HL-60 (cell line): ENCODE measurements at regions not wholly inside any gene's neighbourhood (a gene's known extent, or its start where the extent isn't known, plus 50 kb on each side); places are given as distances from the start of the nearest gene placed in this dataset.

ENCODE experiments used
- POLR2AphosphoS5 ChIP-seq: IDR thresholded peaks from 2 replicates; pipeline ENCODE4 v1.6.1; 2012; ENCODE audit warnings: low read depth
- REST ChIP-seq: IDR thresholded peaks from 2 replicates; pipeline ENCODE4 v1.6.1; 2012; ENCODE audit warnings: low read depth; ENCODE audit not compliant: insufficient replicate concordance
- SPI1 ChIP-seq: IDR thresholded peaks from 2 replicates; pipeline ENCODE4 v1.6.1; 2012; ENCODE audit warnings: low read depth, mild to moderate bottlenecking, borderline replicate concordance
- TF ChIP-seq, protein P1 (sequence below): IDR thresholded peaks from one replicate; pipeline ENCODE4 v1.5.1; 2011; ENCODE audit warnings: low read length, control low read depth, inconsistent platforms; ENCODE audit not compliant: insufficient read depth

DNA sequence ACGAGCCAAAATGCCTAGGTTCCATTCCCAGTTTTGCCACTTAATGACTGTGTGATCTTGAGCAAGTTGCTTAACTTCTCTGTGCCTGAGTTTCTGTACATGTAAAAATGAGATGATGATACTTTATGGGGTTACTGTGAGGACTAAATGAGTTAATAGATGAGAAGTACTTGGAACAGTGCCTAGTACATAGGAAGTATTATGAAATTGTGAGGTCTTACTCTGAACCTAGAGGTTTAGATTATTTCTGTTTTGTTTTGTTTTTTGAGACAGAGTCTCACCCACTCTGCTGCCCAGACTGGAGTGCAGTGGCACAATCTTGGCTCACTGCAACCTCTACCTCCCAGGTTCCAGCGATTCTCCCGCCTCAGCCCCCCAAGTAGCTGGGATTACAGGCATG is 227.0 kb upstream of the POU2AF2 start:
- TF ChIP-seq POLR2AphosphoS5 (no peak), REST (no peak), SPI1 (no peak)
- TF ChIP-seq, protein P1, sequence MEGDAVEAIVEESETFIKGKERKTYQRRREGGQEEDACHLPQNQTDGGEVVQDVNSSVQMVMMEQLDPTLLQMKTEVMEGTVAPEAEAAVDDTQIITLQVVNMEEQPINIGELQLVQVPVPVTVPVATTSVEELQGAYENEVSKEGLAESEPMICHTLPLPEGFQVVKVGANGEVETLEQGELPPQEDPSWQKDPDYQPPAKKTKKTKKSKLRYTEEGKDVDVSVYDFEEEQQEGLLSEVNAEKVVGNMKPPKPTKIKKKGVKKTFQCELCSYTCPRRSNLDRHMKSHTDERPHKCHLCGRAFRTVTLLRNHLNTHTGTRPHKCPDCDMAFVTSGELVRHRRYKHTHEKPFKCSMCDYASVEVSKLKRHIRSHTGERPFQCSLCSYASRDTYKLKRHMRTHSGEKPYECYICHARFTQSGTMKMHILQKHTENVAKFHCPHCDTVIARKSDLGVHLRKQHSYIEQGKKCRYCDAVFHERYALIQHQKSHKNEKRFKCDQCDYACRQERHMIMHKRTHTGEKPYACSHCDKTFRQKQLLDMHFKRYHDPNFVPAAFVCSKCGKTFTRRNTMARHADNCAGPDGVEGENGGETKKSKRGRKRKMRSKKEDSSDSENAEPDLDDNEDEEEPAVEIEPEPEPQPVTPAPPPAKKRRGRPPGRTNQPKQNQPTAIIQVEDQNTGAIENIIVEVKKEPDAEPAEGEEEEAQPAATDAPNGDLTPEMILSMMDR: no peak
